ENCODE measurements at regions not wholly inside any gene's neighbourhood (a gene's known extent, or its start where the extent isn't known, plus 50 kb on each side); places are given as distances from the start of the nearest gene placed in this dataset.

- TF ChIP-seq NFIC (IDR thresholded peaks at IDR 0.05; ENCODE audit: low read depth, low read length) = no peak
- TF ChIP-seq SMARCA5 (IDR thresholded peaks at IDR 0.05) = no peak
- TF ChIP-seq MTA2 (IDR thresholded peaks at IDR 0.05; ENCODE audit: low read depth) = no peak
- no peak for TF ChIP-seq NBN (IDR thresholded peaks at IDR 0.05)
Observed at GRCh38 chr20:57977569-57977968, 250.9 kb downstream of the ANKRD60 start (continued).

GRCh38 chr20:57977141-57977540 is 251.3 kb downstream of the ANKRD60 start:
- no peak overlapping the region for H3K4me3 ChIP-seq
- H3K9ac ChIP-seq (ENCODE audit: control insufficient read depth, insufficient read depth, low read length) = no peak overlapping the region
- DNase-seq (ENCODE audit: low read depth, low spot score) (no peak), ATAC-seq (no peak), FAIRE-seq (no peak)
- no peak overlapping the region for H2AFZ ChIP-seq (ENCODE audit: control insufficient read depth, low read depth, low read length)
- no peak overlapping the region for H3K4me2 ChIP-seq (ENCODE audit: control insufficient read depth, insufficient read depth)
- no peak overlapping the region for H3K27ac ChIP-seq (ENCODE audit: control insufficient read depth, insufficient read depth)
- H3K36me3 ChIP-seq (ENCODE audit: control insufficient read depth in 2 of 2, insufficient read depth in 2 of 2, low read length in 1 of 2) = no peaks in the 10 kb centered on the region
- SMC1A ChIA-PET (ENCODE audit: uncharacterized antibody, unreplicated experiment) = no interaction called here
- H3K79me2 ChIP-seq (ENCODE audit: control insufficient read depth, insufficient read depth, low read length) = no peaks in the 10 kb centered on the region
- CTCF ChIA-PET = no interaction called here
- no peaks in the 10 kb centered on the region; a peak in 1 of 4 replicates for H3K27me3 ChIP-seq (replicated peaks in 1 of 2; ENCODE audit: control insufficient read depth in 2 of 2, insufficient read depth in 2 of 2, low read length in 1 of 2)
- POLR2A ChIA-PET = no interaction called here
- in situ Hi-C loops (cut with MboI) (no loop called here), intact Hi-C loops (cut with micrococcal nuclease; ENCODE audit: unreplicated experiment) (no loop called here)
- 39% methylated on average over 7 of the region's 10 CpGs for WGBS (ENCODE audit: insufficient coverage, insufficient replicate concordance, low lambda C conversion rate, missing lambda C conversion rate)
- H3K9me3 ChIP-seq (replicated peaks; ENCODE audit: control insufficient read depth, insufficient read depth, low read length) = no peaks in the 10 kb centered on the region
- RAD21 ChIA-PET (ENCODE audit: unreplicated experiment) = no interaction called here
- TF ChIP-seq TCF12 (IDR thresholded peaks at IDR 0.05; ENCODE audit: low read depth, low read length) (no peak), SRF (IDR thresholded peaks at IDR 0.05; ENCODE audit: low read depth in 2 of 2, low read length in 2 of 2) (no peak), NFYB (IDR thresholded peaks at IDR 0.05; ENCODE audit: insufficient read depth, low read depth, low read length) (no peak), ZZZ3 (IDR thresholded peaks at IDR 0.05; ENCODE audit: control insufficient read depth, insufficient read length, low read depth) (no peak), ZNF687 (IDR thresholded peaks at IDR 0.05) (no peak), GATAD2B (conservative IDR thresholded peaks at IDR 0.05; ENCODE audit: low read depth) (no peak), NR2C1 (IDR thresholded peaks at IDR 0.05) (no peak), MEF2B (IDR thresholded peaks at IDR 0.05; ENCODE audit: partially characterized antibody, poor library complexity, severe bottlenecking) (no peak), ZBTB33 (IDR thresholded peaks at IDR 0.05) (no peak), TCF7 (IDR thresholded peaks at IDR 0.05; ENCODE audit: borderline replicate concordance) (no peak), SMAD5 (IDR thresholded peaks at IDR 0.05; ENCODE audit: low read depth) (no peak)
- BruUV-seq (replicated peaks) = no TSS peak
- H3K4me1 ChIP-seq (ENCODE audit: control insufficient read depth, insufficient read depth, low read length) = no peaks in the 10 kb centered on the region
- no peaks in the 10 kb centered on the region for H4K20me1 ChIP-seq (ENCODE audit: control insufficient read depth, insufficient read depth)

Data from GM12878 (cell line).